B cell (primary cell): ENCODE measurements at regions not wholly inside any gene's neighbourhood (a gene's known extent, or its start where the extent isn't known, plus 50 kb on each side); places are given as distances from the start of the nearest gene placed in this dataset.

Experiments
- EZH2 ChIP-seq: IDR thresholded peaks from 2 replicates; pipeline ENCODE4 v1.6.1; 2012; ENCODE audit warnings: borderline replicate concordance, low read depth, mild to moderate bottlenecking, moderate library complexity, low read length; ENCODE audit not compliant: insufficient read depth, poor library complexity, severe bottlenecking
- TF ChIP-seq, protein P1 (sequence below): fragments of 200-600 bp; IDR thresholded peaks from one replicate; pipeline ENCODE4 v1.8.0; 2022; ENCODE audit warnings: antibody characterized with exemption, mild to moderate bottlenecking

DNA sequence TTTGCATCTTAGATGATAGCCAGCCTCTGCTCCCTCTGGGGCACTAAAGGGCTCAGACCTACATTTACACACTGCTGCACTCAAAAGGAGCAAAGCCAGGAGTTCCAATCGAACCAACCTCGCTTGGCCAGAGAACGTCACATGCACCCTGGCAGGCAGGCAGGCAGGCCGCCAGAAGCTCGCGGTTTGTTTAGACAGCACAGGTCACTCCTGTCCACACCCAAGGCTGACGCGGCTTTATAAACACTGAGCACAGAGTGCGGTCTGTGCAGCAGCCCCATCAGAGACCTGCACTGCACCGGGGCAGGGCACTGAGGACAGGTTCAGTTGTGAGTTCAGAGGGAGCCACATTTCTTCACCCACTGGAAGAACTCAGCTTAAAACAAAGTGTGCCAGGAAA, 143.9 kb downstream of the BCOR start:
- TF ChIP-seq EZH2, result no peak
- TF ChIP-seq, protein P1, sequence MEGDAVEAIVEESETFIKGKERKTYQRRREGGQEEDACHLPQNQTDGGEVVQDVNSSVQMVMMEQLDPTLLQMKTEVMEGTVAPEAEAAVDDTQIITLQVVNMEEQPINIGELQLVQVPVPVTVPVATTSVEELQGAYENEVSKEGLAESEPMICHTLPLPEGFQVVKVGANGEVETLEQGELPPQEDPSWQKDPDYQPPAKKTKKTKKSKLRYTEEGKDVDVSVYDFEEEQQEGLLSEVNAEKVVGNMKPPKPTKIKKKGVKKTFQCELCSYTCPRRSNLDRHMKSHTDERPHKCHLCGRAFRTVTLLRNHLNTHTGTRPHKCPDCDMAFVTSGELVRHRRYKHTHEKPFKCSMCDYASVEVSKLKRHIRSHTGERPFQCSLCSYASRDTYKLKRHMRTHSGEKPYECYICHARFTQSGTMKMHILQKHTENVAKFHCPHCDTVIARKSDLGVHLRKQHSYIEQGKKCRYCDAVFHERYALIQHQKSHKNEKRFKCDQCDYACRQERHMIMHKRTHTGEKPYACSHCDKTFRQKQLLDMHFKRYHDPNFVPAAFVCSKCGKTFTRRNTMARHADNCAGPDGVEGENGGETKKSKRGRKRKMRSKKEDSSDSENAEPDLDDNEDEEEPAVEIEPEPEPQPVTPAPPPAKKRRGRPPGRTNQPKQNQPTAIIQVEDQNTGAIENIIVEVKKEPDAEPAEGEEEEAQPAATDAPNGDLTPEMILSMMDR, result no peak
